ENCODE measurements at regions not wholly inside any gene's neighbourhood (a gene's known extent, or its start where the extent isn't known, plus 50 kb on each side); places are given as distances from the start of the nearest gene placed in this dataset.

- Histone ChIP-seq H2BK12ac (ENCODE audit: insufficient read length, low read depth, low read length) (no peak overlapping the region), H3K23me2 (ENCODE audit: insufficient read length, low read depth, low read length, poor library complexity, severe bottlenecking) (peaks cover 3% of the 10 kb centered on the region), H2BK15ac (ENCODE audit: low read depth, low read length) (no peak overlapping the region), H3K56ac (ENCODE audit: insufficient read length, low read depth, low read length) (no peak overlapping the region), H2BK20ac (ENCODE audit: low read depth, low read length, poor library complexity, severe bottlenecking) (no peak overlapping the region), H2AFZ (ENCODE audit: low read length) (no peak overlapping the region), H3K4me1 (ENCODE audit: insufficient read depth, low read length) (no peaks in the 10 kb centered on the region), H2BK120ac (ENCODE audit: low read depth, low read length, poor library complexity, severe bottlenecking) (no peak overlapping the region), H3K14ac (ENCODE audit: insufficient read depth, low read length) (no peak overlapping the region), H3K27ac (ENCODE audit: insufficient read length, low read depth, low read length) (no peak overlapping the region), H3K4me2 (ENCODE audit: insufficient read depth, insufficient read length, low read length) (no peak overlapping the region), H3T11ph (ENCODE audit: low read length) (no peak overlapping the region), H4K8ac (replicated peaks; ENCODE audit: insufficient read length, low read depth, low read length) (no peak overlapping the region), H3K79me2 (ENCODE audit: insufficient read depth, low read length) (no peaks in the 10 kb centered on the region), H3K23ac (ENCODE audit: insufficient read length, low read depth, low read length) (no peak overlapping the region), H4K5ac (ENCODE audit: insufficient read length, low read depth, low read length) (no peak overlapping the region), H2AK5ac (ENCODE audit: insufficient read length, low read length) (no peak overlapping the region), H3K18ac (ENCODE audit: insufficient read length, low read depth, low read length) (no peak overlapping the region), H3K79me1 (ENCODE audit: insufficient read depth, low read depth, low read length, poor library complexity, severe bottlenecking) (no peaks in the 10 kb centered on the region), H4K20me1 (ENCODE audit: control insufficient read depth, insufficient read depth, insufficient read length) (no peaks in the 10 kb centered on the region), H4K91ac (ENCODE audit: insufficient read length, low read depth, low read length) (no peak overlapping the region), H3K27me3 (ENCODE audit: insufficient read depth, low read length) (no peaks in the 10 kb centered on the region), H2BK5ac (ENCODE audit: insufficient read length, low read length) (no peak overlapping the region), H3K4ac (ENCODE audit: low read depth, low read length) (no peak overlapping the region), H3K9ac (ENCODE audit: extremely low read depth, insufficient read length, low read length) (no peak overlapping the region), H3K9me3 (ENCODE audit: control insufficient read depth, low read depth, low read length) (no peaks in the 10 kb centered on the region)
- no CpG with 5 or more reads among the region's 8 CpGs for WGBS (ENCODE audit: extremely low coverage, insufficient read length, low lambda C conversion rate)
- Mint-ChIP-seq H3K4me3 (no peak overlapping the region; a peak in 1 of 5 replicates), H3K4me1 (peaks cover 15 to 26% of the 10 kb centered on the region in 2 experiments), H3K9me3 (peaks cover 0 to 6% of the 10 kb centered on the region in 2 experiments; a peak in 2 of 5 replicates), H3K27ac (no peak overlapping the region), H3K36me3 (ENCODE audit: insufficient read depth in 1 of 3, low read depth in 3 of 3) (no peaks in the 10 kb centered on the region; a peak in 1 of 7 replicates), H3K27me3 (ENCODE audit: low read depth) (peaks cover 22% of the 10 kb centered on the region)
- TF ChIP-seq, protein P1, sequence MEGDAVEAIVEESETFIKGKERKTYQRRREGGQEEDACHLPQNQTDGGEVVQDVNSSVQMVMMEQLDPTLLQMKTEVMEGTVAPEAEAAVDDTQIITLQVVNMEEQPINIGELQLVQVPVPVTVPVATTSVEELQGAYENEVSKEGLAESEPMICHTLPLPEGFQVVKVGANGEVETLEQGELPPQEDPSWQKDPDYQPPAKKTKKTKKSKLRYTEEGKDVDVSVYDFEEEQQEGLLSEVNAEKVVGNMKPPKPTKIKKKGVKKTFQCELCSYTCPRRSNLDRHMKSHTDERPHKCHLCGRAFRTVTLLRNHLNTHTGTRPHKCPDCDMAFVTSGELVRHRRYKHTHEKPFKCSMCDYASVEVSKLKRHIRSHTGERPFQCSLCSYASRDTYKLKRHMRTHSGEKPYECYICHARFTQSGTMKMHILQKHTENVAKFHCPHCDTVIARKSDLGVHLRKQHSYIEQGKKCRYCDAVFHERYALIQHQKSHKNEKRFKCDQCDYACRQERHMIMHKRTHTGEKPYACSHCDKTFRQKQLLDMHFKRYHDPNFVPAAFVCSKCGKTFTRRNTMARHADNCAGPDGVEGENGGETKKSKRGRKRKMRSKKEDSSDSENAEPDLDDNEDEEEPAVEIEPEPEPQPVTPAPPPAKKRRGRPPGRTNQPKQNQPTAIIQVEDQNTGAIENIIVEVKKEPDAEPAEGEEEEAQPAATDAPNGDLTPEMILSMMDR (conservative IDR thresholded peaks at IDR 0.05) = no peak
- DNase-seq = no peak
Measured at GRCh38 chr10:124242791-124243190, 149.4 kb upstream of the CHST15 start.
